Lower leg skin (tissue), 4 donors: ENCODE measurements at regions not wholly inside any gene's neighbourhood (a gene's known extent, or its start where the extent isn't known, plus 50 kb on each side); places are given as distances from the start of the nearest gene placed in this dataset.

Experiments
- DNase-seq, 2 donors: peaks; one replicate each; pipeline ENCODE4 v3.0.0-alpha.2; 2019; ENCODE audit warnings: low spot score in 2 of 2
- H3K4me3 ChIP-seq: fragments of 200-600 bp; sonication (generic); 2 replicates; pipeline ENCODE4 v1.5.1; 2017; ENCODE audit warnings: mild to moderate bottlenecking, low read depth; ENCODE audit not compliant: poor library complexity, severe bottlenecking
- CTCF ChIP-seq, 3 donors: fragments of 450-650 bp; IDR thresholded peaks; one replicate each; pipeline ENCODE4 v1.5.1; 2016; ENCODE audit warnings: antibody characterized with exemption in 3 of 3, mild to moderate bottlenecking in 3 of 3, moderate library complexity in 2 of 3
- POLR2A ChIP-seq, 2 donors: fragments of 450-650 bp; IDR thresholded peaks; one replicate each; pipeline ENCODE4 v1.6.1; 2016 to 2017; ENCODE audit warnings: antibody characterized with exemption in 2 of 2, mild to moderate bottlenecking in 1 of 2, moderate library complexity in 1 of 2
- WGBS, 2 donors: methylation state at CpG; one replicate each; pipeline ENCODE4 v1.1.5; 2018; 5-methylcytosine and 5-hydroxymethylcytosine counted together
- intact Hi-C: fragments of 100-400 bp; cut with DNase I; formaldehyde crosslinking; loops from one replicate; pipeline ENCODE4 v1.15.0; 2023; ENCODE audit warnings: low total_unique reads

- no peak for TF ChIP-seq CTCF (IDR thresholded peaks at IDR 0.05)
- TF ChIP-seq POLR2A (IDR thresholded peaks at IDR 0.05) = no peak
- WGBS, 2 donors = 69 to 76% methylated on average over 1 of the region's 1 CpG
- no peak for DNase-seq
- intact Hi-C loops = no loop called here
- H3K4me3 ChIP-seq = no peak overlapping the region
Observed at GRCh38 chr3:18562364-18563154, 137.4 kb upstream of the SATB1 start.

GRCh38 chr3:18559331-18559842 is 134.2 kb upstream of the SATB1 start:
- no peak for DNase-seq
- intact Hi-C loops = no loop called here
- no peak overlapping the region for H3K4me3 ChIP-seq
- 6% methylated on average over 5 of the region's 5 CpGs for WGBS, 2 donors
- TF ChIP-seq POLR2A (IDR thresholded peaks at IDR 0.05) = no peak
- peak in 1 of 3 donors; percentile 32 for TF ChIP-seq CTCF (IDR thresholded peaks at IDR 0.05)

- DNase-seq = no peak
- no peak overlapping the region for H3K4me3 ChIP-seq
- intact Hi-C loops = no loop called here
- 71 to 90% methylated on average over 3 of the region's 3 CpGs for WGBS, 2 donors
- TF ChIP-seq CTCF (IDR thresholded peaks at IDR 0.05) (no peak), POLR2A (IDR thresholded peaks at IDR 0.05) (no peak)
Observed at GRCh38 chr3:18558507-18558906, 133.4 kb upstream of the SATB1 start.

GRCh38 chr3:18557216-18557615 is 132.1 kb upstream of the SATB1 start:
- H3K4me3 ChIP-seq = no peak overlapping the region
- intact Hi-C loops = no loop called here
- TF ChIP-seq CTCF (IDR thresholded peaks at IDR 0.05) (no peak), POLR2A (IDR thresholded peaks at IDR 0.05) (no peak)
- WGBS, 2 donors = 74 to 82% methylated on average over 3 of the region's 3 CpGs
- DNase-seq = no peak

- intact Hi-C loops = no loop called here
- H3K4me3 ChIP-seq = no peak overlapping the region
- TF ChIP-seq POLR2A (IDR thresholded peaks at IDR 0.05) (no peak), CTCF (IDR thresholded peaks at IDR 0.05) (no peak)
- WGBS, 2 donors = 74 to 80% methylated on average over 4 of the region's 4 CpGs
- DNase-seq = no peak
Observed at GRCh38 chr3:18556503-18557135, 131.5 kb upstream of the SATB1 start.
